ENCODE measurements at regions not wholly inside any gene's neighbourhood (a gene's known extent, or its start where the extent isn't known, plus 50 kb on each side); places are given as distances from the start of the nearest gene placed in this dataset.
"Not testable (repeated sequence)": the region's sequence is repeated elsewhere in the genome, so short reads cannot be mapped to it uniquely, and the experiment has no call there.

DNA sequence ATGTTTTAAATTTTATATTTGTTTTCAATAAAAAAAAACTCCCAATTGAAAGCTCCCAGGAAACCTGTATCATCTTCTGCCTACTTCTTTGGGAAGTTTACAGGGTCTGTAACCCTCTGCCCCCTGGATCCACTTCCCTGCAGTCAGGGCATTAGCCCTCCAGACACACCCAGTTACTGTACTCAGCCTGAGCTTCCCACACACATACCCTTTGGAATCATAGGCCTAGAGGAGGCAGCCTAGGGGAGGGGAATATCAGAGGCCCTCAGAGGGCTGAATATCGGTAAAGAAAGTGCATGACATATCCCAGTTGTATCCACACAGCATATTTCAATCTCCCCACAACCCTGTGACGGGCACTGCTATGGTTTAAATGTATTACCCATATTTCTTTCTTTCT is 56.2 kb upstream of the TFPI start:
- intact Hi-C loops (cut with micrococcal nuclease; ENCODE audit: unreplicated experiment); H3K27ac Mint-ChIP-seq (ENCODE audit: unreplicated experiment); H3K4me1 Mint-ChIP-seq (ENCODE audit: low read depth, unreplicated experiment); H3K4me3 Mint-ChIP-seq (ENCODE audit: low read depth, unreplicated experiment); H3K36me3 Mint-ChIP-seq (ENCODE audit: insufficient read depth, unreplicated experiment); BruUV-seq (replicated peaks); H3K27me3 Mint-ChIP-seq (ENCODE audit: unreplicated experiment); CTCF ChIA-PET; DNase-seq; H3K9me3 Mint-ChIP-seq (ENCODE audit: low read depth, unreplicated experiment): not testable (repeated sequence)

DNA sequence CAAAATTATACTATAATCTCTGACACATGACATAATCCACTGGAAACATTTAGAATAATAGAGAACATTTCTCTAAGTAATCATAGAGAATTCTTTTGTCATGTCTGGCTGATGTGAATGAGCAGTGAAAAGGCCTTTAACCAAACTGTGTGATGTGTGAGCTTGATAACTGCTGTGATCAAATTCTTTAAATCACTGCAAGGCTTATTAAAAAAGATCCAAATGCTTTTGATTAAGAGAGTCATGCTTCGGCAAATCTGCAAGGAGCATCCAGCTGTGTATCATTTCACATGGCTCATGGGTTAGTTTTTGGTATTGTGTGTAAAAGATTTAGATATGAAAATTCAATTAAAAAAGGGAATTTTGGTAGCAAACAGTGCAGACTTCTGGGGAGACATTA is 58.6 kb upstream of the TFPI start:
- BruUV-seq (replicated peaks): no TSS peak
- no peaks in the 10 kb centered on the region for H3K36me3 Mint-ChIP-seq (ENCODE audit: insufficient read depth, unreplicated experiment)
- no peaks in the 10 kb centered on the region for H3K9me3 Mint-ChIP-seq (ENCODE audit: low read depth, unreplicated experiment)
- no peak overlapping the region for H3K4me3 Mint-ChIP-seq (ENCODE audit: low read depth, unreplicated experiment)
- DNase-seq: no peak
- CTCF ChIA-PET: no interaction called here
- intact Hi-C loops (cut with micrococcal nuclease; ENCODE audit: unreplicated experiment): no loop called here
- no peak overlapping the region for H3K27ac Mint-ChIP-seq (ENCODE audit: unreplicated experiment)
- H3K4me1 Mint-ChIP-seq (ENCODE audit: low read depth, unreplicated experiment): no peaks in the 10 kb centered on the region
- no peak for TF ChIP-seq CTCF (IDR thresholded peaks at IDR 0.05; ENCODE audit: unreplicated experiment)
- no peaks in the 10 kb centered on the region for H3K27me3 Mint-ChIP-seq (ENCODE audit: unreplicated experiment)

GRCh38 chr2:187614756-187615155 is 60.5 kb upstream of the TFPI start:
- no peaks in the 10 kb centered on the region for H3K36me3 Mint-ChIP-seq (ENCODE audit: insufficient read depth, unreplicated experiment)
- no peak for DNase-seq

DNA sequence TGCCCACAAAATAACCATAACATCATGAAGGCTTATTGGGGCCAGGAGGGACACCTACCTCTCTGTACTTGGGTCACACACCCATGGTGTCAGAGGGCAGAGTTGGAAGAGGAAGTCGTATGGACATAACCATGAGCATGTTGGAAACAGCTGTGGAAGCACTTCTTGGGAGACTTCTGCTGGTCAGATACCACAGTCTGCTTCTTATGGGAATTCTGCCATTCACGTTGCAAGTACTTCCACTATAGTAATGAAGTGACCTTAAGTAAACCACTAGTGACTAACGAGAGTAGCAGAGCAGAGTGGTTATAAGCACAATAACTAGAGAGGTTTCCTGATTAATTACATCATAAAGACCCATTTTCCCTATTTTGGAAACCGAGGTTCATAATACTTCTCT is 61.1 kb upstream of the TFPI start:
- BruUV-seq (replicated peaks): no TSS peak
- no peak overlapping the region for H3K4me3 Mint-ChIP-seq (ENCODE audit: low read depth, unreplicated experiment)
- no peaks in the 10 kb centered on the region for H3K9me3 Mint-ChIP-seq (ENCODE audit: low read depth, unreplicated experiment)
- CTCF ChIA-PET: interaction anchor here (0.8 kb wide), 1 partner anchor 1989 kb away, joined by 3 read pairs; no protein-coding TSS in a partner anchor
- no peak for TF ChIP-seq CTCF (IDR thresholded peaks at IDR 0.05; ENCODE audit: unreplicated experiment)
- intact Hi-C loops (cut with micrococcal nuclease; ENCODE audit: unreplicated experiment): no loop called here
- H3K4me1 Mint-ChIP-seq (ENCODE audit: low read depth, unreplicated experiment): no peaks in the 10 kb centered on the region
- no peaks in the 10 kb centered on the region for H3K27me3 Mint-ChIP-seq (ENCODE audit: unreplicated experiment)
- no peaks in the 10 kb centered on the region for H3K36me3 Mint-ChIP-seq (ENCODE audit: insufficient read depth, unreplicated experiment)
- no peak for DNase-seq
- no peak overlapping the region for H3K27ac Mint-ChIP-seq (ENCODE audit: unreplicated experiment)

More at GRCh38 chr2:187614756-187615155, 60.5 kb upstream of the TFPI start:
- no TSS peak for BruUV-seq (replicated peaks)
- Mint-ChIP-seq H3K9me3 (ENCODE audit: low read depth, unreplicated experiment) (no peaks in the 10 kb centered on the region), H3K4me3 (ENCODE audit: low read depth, unreplicated experiment) (no peak overlapping the region), H3K4me1 (ENCODE audit: low read depth, unreplicated experiment) (no peaks in the 10 kb centered on the region), H3K27me3 (ENCODE audit: unreplicated experiment) (no peaks in the 10 kb centered on the region), H3K27ac (ENCODE audit: unreplicated experiment) (no peak overlapping the region)
- intact Hi-C loops (cut with micrococcal nuclease; ENCODE audit: unreplicated experiment): no loop called here
- CTCF ChIA-PET: interaction anchor here (0.8 kb wide), 1 partner anchor 1990 kb away, joined by 3 read pairs; no protein-coding TSS in a partner anchor
- TF ChIP-seq CTCF (IDR thresholded peaks at IDR 0.05; ENCODE audit: unreplicated experiment): no peak

DNA sequence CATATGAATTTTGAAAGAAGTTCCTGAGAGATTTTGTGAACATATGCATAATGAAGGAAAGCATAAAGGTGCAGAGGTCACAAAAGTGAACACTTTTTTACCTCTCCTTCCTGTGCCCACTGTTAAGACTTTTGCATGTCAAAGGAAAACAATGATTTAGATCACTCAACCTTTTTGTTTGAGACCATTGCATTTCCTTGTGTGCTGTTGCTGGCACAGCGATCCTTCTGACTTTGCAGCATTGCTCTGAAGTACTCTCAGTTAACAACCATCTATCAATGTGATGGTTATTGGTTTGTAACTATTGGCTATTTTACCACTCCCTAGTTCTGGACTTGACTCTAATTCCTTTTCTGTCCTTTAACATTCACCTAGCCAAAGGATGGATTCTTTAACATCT is 61.7 kb upstream of the TFPI start:
- no peak for DNase-seq
- Mint-ChIP-seq H3K27ac (ENCODE audit: unreplicated experiment) (no peak overlapping the region), H3K9me3 (ENCODE audit: low read depth, unreplicated experiment) (no peaks in the 10 kb centered on the region), H3K4me1 (ENCODE audit: low read depth, unreplicated experiment) (no peaks in the 10 kb centered on the region), H3K36me3 (ENCODE audit: insufficient read depth, unreplicated experiment) (no peaks in the 10 kb centered on the region), H3K4me3 (ENCODE audit: low read depth, unreplicated experiment) (no peak overlapping the region), H3K27me3 (ENCODE audit: unreplicated experiment) (no peaks in the 10 kb centered on the region)
- no TSS peak for BruUV-seq (replicated peaks)
- no peak for TF ChIP-seq CTCF (IDR thresholded peaks at IDR 0.05; ENCODE audit: unreplicated experiment)
- intact Hi-C loops (cut with micrococcal nuclease; ENCODE audit: unreplicated experiment): no loop called here
- CTCF ChIA-PET: no interaction called here
